ENCODE measurements at regions not wholly inside any gene's neighbourhood (a gene's known extent, or its start where the extent isn't known, plus 50 kb on each side); places are given as distances from the start of the nearest gene placed in this dataset.
"Not testable (repeated sequence)": the region's sequence is repeated elsewhere in the genome, so short reads cannot be mapped to it uniquely, and the experiment has no call there.

DNA sequence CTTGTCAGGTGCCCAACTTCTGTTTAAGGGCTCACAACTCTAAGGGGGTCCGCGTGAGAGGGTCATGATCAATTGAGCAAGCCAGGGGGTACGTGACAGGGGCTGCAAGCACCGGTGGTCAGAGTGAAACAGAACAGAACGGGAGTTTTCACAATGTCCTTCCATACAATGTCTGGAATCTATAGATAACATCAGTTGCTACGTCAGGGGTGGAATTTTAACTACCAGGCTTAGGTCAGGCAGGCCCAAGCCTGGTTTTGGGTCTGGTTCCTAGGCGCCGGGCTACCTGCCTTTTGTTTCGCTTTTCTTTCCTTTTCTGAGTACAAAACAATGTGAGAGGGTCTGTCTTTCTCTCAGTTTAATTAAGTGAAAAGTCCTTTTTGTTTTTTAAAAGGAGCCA, 666.5 kb upstream of the MBL2 start:
- DNase-seq (ENCODE audit: low read depth, low spot score): not testable (repeated sequence)

DNA sequence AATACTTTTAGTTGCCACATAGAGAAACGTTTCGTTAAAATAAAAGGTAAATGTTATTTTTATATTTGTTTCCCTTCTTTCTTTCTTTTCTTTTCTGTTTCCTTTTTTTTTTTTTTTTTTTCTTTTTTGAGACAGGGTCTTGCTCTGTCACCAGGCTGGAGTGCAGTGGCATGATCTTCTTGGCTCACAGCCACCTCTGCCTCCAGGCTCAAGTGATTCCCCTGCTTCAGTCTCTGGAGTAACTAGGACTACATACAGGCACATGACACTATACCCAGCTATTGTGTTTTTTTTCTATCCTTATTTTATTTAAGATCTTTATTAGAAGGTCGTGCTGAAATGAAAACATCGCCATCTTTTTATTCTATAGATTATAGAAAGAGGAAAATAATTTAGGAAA, 661.8 kb upstream of the MBL2 start:
- DNase-seq (ENCODE audit: low read depth, low spot score): no peak

DNA sequence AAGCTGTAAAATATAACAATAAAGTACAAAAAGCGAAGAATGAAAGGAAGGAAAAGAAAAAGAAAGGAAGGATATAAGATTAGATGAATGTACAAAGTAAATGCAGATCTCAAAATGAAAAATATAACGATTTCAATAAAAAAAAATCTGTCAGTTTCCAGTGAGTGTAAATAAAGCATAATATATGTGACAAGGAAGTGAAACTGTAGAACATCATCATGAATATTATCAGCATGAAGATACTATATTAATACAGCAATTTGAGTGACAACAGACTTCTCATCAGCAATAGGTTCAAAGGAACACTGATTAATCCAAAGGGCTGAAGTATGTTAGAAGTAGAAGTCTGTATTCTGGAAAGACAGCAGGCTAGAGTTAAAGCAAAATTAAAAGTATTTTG, 659.5 kb upstream of the MBL2 start:
- no peak for DNase-seq (ENCODE audit: low read depth, low spot score)

DNA sequence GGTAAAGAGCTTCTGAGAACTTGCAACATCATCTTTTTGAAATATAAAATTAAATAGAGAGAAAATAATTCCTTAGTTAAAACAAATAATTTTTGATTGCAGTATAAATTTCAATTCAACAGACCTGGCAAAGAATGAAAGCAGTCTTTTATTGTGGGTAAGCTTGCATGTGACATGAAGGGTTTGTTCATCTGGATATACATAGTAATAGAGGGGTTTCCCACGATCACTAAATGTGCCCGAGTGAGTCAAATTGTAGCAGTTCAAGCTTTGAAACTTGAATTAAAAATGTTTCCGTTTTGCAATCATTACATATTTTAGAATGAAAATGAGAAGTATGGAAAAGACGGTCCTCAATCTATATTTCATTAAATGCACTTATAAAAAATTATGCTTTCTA, 658.4 kb upstream of the MBL2 start:
- DNase-seq (ENCODE audit: low read depth, low spot score): no peak

DNA sequence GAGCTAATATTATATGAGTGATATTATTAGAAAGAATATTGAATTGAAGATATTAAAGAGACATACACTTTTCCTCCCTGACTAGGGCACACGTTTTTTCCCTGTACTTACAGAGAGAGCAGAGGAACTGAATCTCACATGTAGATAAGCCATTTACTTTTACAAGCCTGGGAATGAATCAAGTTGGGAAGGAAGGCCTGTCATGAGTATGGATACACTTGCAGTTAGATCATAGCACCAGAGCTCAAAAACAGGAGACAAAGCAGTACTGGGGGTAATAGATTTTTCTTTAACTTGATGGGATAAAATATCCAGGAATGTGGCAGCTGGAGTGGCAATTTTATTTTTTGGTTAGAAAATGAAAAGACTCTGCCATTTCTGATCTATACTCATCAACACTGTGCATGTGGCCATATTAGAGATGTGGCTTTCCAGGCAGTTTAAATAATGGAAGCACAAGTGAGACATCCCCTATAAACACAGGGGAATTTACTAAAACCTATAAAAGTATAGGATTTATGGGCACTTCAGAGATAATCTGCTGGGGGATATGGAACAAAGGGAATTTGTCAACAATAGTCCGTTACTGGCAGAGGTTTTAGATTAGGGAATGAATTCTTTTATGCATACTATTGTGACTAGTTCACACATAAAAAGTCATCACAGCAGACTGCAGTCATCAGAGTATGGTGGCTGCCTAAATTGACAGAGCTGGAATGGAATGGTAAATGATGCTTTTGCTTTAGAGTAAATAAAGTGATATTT, 657.7 kb upstream of the MBL2 start:
- DNase-seq (ENCODE audit: low read depth, low spot score): no peak

DNA sequence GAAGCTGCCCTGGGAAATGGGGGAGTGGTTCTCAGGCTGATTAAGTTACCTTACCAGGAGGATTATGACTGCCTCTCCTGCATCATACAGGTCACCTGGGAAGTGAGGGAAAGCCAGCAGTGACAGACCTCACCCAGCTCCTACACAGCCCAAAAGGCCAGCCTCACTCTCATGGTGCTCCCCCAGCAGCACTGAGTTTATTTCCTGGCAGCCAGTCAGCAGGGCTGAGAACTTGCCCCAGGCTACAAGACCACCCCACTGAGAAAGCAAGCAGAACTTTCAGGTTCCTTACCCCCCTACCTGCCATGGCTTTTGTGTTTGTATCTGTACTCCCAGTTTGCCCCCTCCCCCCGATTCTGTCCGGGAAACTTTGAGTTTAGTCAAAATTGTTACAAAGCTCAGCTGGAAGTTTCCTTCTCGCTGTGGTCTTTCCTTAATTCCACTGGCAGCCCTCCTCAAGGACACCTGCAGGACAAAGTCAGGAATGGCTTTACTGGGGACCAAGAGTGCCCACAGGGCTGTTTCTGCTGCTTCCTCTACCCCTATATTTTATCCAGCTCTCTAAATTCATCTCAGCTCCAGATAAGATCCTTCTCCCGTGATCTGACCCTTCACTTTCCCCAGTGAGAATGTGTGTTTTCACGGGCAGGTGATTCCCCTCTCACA, 649.8 kb upstream of the MBL2 start:
- DNase-seq (ENCODE audit: low read depth, low spot score): no peak

DNA sequence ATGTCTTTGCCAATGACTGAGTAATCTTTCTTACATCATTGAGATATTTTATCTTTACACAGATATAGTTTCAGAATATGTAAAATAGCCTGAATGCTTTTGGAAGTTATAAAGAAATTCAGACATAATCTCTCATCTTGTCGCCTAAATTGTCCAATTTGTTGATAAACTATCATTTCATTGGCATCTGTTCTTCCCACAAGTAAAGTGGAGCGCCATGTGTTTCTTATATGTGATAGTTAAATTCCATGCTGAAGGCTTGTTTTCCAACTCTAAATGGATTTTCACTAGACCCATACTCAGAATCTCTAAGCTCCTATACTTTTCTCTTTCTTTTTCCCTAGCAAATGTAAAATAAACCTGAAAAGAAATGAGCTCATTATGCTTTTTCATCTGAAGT, 640.1 kb upstream of the MBL2 start:
- DNase-seq (ENCODE audit: low read depth, low spot score): no peak

DNA sequence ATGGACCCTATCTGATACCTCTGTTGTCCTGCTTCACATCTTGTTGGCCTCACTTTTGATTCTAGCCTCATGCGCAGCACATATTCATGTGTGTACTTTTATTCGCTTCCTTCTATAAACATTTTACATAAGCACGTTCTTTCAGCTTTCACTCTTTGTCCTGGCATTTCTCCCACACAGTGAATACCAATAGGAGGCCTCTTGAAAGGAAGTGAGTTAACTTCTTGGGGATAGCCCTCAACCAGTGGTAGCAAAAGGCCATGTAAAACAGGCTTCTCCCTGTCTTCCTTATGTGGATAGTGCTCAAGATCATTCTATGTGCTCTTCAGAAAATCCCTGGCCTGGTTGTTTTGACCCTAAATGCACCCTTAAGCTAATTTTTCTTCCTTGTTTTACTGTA, 633.9 kb upstream of the MBL2 start:
- DNase-seq (ENCODE audit: low read depth, low spot score): no peak

DNA sequence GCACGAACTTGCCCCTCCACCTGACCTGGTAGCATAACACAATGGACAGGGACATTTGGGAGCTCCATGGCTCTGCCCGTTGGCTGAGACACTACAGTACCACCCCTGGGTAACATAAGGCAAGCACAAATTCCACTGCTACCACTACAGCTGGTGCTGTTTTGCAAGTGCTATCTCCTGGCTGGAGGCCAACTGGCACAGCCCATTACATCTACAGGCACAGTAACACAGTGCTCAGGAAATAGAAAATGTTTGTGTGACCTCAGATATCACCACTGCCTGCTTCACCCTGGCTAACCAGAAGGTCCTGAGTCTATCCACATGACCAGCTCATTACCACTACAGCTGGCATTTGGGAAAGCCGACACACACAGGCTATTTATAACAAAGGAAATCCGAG, 631.1 kb upstream of the MBL2 start:
- peak; percentile 64 for DNase-seq (ENCODE audit: low read depth, low spot score)

DNA sequence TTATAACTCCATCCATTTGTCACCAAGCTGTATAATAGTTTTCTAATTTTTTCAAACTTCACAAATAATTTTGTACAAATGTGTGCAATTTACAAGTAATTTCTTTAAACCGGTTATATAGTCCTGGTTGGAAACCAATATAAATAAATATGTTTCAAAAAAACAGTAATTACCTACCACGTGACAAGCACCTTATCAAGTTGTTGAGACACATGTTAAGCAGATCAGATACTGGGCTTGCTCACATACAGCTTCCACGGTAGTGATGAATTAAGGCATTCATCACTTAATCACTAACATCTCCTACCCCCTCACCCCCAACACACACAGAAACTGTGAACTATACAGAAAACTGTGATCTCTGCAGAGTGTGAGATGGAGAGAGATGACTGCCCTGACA, 630.0 kb upstream of the MBL2 start:
- DNase-seq (ENCODE audit: low read depth, low spot score): no peak

DNA sequence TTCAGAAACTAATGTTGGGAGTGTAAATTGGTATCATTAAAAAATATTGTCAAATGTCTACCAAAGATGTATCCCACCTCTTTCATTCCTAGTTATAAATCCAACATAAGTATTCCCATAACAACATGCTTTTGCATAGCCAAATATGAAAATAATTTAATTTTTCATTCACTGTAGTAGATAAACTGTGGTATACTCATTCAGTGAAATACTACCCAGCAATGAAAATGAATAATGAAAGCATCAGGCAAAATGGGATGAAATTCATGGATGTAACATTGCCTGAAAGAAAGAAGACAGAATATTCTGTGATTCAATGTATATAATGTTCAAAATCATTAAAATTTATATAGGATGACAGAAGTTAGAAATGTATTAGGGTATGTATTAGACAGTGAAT, 629.0 kb upstream of the MBL2 start:
- DNase-seq (ENCODE audit: low read depth, low spot score): no peak

DNA sequence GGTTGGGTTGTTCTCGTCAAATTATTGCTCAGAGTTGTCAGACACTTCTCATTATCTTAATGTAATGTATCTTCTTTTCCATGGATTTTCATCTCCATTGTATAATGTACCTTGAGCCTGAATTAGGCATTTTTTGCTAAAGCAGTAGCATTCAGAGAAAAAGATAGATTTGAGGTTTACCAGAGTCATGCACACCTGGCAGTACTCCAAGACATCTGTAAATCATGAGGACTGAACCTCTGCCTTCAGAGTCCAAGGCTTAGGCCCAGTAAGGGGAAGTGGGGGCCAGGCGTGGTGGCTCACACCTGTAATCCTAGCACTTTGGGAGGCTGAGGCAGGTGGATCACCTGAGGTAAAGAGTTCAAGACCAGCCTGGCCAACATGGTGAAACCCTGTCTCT, 624.3 kb upstream of the MBL2 start:
- no peak for DNase-seq (ENCODE audit: low read depth, low spot score)

DNA sequence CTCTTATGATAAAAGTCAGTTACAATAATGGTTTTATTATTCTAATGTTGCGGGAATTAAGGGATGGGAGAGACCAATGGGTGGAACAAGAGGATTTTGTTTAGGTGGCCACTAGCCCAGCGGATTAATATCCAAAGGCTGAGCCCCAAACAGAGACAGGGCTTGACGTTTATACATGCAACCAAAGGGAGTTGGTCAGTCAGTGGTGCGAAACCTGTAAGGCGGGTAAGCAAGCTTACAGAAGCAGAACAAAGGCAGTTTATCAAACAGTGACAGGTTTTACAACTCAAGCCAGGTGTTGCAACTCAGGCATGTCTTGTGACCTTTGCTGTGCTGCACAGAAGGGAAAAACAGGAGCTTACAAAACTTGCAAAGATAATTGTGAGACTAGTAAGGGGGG, 622.9 kb upstream of the MBL2 start:
- DNase-seq (ENCODE audit: low read depth, low spot score): no peak

DNA sequence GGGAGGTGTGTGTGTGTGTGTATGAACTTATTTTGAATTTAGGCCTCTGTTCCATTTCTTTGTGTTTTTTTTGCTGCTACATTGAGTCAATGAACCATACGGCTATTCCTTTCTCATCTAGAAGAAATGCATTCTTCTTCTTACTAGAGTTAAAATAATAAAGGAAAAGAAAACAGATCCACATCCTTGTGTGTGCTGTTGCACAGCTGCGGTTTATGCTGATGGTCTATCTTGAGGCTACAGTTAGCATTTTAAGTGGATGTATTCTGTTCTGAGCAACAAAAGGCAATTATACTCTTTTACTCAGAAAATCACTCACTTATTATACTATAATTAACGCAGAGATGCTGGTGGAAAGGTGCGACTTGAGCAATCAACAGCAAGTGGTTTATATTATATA, 615.0 kb upstream of the MBL2 start:
- peak; percentile 44 for DNase-seq (ENCODE audit: low read depth, low spot score)

DNA sequence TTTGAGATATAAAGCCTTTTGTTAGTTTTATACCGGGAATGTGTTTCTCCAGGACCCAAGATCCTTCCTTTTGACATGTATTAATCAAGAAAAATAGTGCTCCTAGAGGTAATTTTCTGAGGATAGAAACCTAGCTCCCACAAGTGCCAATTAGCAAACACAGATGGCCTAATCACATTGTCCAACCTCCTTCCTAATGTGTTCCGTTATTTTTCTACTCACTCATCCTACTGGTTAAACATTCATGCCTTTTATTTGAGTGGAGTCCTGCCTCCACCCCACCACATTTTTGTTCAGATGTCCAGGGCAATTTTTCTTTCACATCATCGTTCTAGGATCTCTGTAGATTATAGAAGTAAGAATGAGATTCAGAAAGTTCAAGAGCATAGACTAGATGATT, 610.0 kb upstream of the MBL2 start:
- no peak for DNase-seq (ENCODE audit: low read depth, low spot score)

DNA sequence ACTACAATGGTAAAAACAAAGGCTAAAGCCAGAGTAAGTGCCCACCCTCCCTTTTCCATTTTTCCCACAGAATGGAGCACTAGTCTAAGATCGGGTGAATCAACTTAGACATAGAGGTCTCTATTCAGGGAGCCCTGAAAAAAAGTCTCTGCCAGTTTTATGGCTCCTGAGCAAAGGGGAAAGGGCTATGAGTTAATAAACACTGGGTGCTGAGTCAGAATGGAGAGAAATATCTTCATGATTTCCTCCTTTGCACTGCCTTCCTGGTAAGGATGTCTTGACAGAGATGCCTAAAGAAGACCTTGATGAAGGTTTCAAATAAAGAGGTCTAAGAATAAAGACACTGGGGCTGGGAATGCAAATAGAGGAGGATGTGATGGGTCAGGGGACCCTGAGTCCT, 607.4 kb upstream of the MBL2 start:
- DNase-seq (ENCODE audit: low read depth, low spot score): no peak

DNA sequence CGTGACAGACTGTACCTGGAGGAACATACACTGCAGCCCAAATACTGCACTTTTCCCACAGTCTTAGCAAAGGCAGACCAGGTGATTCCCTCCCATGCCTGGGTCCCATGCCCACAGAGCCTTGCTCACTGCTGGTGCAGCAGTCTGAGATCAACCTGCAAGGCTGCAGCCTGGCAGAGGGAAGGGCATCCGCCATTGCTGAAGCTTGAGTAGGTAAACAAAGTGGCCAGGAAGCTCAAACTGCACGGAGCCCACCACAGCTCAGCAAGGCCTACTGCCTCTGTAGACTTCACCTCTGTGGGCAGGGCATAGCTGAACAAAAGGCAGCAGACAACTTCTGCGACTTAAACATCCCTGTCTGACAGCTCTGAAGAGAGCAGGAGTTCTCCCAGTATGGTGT, 597.8 kb upstream of the MBL2 start:
- no peak for DNase-seq (ENCODE audit: low read depth, low spot score)

DNA sequence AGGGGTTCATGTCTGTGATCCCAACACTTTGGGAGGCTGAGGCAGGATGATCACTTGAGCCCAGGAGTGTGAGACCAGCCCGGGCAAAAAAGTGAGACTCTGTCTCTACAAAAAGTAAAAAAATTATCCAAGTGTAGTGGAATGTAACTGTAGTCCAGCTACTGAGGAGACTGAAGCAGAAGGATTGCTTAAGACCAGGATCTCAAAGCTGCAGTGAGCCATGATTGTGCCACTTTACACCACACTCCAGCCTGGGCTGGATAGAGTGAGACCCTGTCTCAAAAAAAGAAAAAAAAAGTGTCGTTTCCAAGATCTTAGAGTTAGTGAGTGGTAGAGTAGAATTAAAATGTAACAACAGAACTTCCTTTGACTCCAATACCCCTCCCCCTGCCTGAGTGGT, 589.4 kb upstream of the MBL2 start:
- no peak for DNase-seq (ENCODE audit: low read depth, low spot score)

DNA sequence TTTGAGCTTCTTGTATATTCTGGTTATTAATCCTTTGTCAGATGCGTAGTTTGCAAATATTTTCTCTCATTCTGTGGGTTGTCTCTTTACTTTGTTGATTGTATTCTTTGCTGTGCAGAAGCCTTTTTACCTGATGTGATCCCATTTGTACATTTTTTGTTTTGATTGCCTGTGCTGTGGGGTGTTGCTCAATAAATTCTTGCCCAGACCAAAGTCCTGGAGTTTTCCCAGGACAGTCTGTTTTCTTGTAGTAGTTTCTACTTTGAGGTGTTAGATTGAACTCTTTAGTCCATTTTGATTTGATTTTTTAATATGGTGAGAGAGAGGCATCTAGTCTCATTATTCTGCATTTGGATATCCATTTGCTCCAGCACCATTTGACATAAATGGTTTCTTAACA, 588.7 kb upstream of the MBL2 start:
- no peak for DNase-seq (ENCODE audit: low read depth, low spot score)

DNA sequence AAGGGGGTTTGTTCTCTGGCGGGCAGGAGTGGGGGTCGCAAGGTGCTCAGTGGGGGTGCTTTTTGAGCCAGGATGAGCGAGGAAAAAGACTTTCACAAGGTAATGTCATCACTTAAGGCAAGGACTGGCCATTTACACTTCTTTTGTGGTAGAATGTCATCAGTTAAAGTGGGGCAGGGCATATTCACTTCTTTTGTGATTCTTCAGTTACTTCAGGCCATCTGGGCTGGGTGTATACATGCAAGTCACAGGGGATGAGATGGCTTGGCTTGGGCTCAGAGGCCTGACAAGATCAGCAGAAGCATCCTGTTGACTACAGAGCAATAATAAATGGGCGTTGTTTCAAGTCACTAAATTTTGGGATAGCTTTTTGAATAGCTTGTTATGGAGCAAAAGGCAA, 586.4 kb upstream of the MBL2 start:
- not testable (repeated sequence) for DNase-seq (ENCODE audit: low read depth, low spot score)

DNA sequence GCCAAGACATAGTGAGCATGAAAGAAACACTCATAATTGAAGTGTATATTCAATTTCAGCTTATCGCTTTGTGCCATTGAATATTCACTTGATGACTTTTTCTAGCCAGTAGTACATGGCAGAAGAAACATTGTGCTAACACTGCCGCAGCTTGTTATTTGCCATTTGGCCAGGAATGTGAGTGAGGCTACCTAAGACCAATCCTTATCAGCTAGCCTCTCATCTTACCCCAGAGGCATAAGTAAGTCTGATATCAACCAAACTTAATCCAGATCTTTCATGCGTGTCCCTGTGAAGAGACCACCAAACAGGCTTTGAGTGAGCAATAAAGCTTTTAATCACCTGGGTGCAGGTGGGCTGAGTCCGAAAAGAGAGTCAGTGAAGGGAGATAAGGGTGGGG, 586.0 kb upstream of the MBL2 start:
- DNase-seq (ENCODE audit: low read depth, low spot score): no peak

DNA sequence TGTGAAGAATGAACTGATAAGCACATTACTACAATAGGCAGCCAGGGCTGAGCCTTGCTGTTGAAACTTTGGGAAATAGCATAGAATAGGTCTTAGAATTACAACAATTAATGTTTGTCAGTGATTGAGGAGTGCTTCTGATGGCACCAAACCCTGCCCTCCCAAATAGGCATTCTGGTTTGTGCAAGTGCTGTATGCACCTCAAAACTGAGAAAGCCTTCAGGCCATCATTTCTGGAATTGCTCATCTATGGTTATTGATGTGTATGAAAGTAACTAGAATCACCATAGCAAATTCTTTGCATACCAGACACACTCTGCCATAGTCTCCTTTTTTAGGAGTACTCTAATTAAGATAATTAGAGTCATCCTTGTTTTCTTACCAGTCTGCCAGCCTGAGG, 585.0 kb upstream of the MBL2 start:
- DNase-seq (ENCODE audit: low read depth, low spot score): no peak

DNA sequence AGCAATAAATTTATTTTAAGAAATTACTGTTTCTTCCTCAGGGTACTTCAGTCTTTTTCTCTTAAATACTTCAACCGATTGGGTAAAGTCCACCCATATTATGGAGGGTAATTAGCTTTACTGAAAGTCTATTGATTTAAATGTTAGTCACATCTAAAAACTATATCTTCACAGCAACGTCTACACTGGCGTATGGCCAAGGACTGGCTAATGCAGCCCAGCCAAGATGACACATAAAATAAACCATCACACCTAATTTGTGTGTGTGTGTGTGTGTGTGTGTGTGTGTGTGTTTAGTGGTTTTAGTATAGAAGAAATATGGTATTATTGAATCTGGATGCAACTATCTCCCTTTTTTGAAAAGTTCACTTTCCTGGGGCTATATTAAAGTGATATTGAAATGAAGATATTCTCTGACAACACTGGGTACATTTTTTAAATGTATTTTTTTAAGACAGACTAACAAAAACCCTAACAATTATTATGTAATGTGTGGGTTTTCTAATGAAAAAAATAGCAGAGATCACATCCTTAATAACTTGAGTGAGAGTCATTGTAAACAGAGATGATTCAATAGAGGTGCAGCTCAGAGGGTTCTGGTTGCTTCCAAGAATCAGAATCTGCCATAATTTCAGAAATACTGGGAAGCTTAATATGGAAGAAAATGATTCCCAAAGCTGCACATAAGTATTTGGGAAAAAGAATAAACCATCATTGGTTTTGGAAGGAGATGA, 584.2 kb upstream of the MBL2 start:
- DNase-seq (ENCODE audit: low read depth, low spot score): no peak

Data from brain pericyte (primary cell).